GM06990 (cell line): ENCODE measurements at regions not wholly inside any gene's neighbourhood (a gene's known extent, or its start where the extent isn't known, plus 50 kb on each side); places are given as distances from the start of the nearest gene placed in this dataset.
"Not testable (repeated sequence)": the region's sequence is repeated elsewhere in the genome, so short reads cannot be mapped to it uniquely, and the experiment has no call there.

Experiments used
- DNase-seq: peaks from one replicate; pipeline ENCODE4 v3.0.0-alpha.2; 2011; ENCODE audit not compliant: insufficient read length; ENCODE audit errors: extremely low read depth
- H3K27me3 ChIP-seq: replicated peaks from 2 replicates; pipeline ENCODE4 v1.6.0; 2011; ENCODE audit warnings: low read length; ENCODE audit not compliant: control insufficient read depth, insufficient read depth
- H3K36me3 ChIP-seq: 2 replicates; pipeline ENCODE4 v1.5.1; 2011; ENCODE audit warnings: low read length; ENCODE audit not compliant: control insufficient read depth, insufficient read depth
- H3K4me3 ChIP-seq: replicated peaks from 2 replicates; pipeline ENCODE4 v1.5.1; 2011; ENCODE audit warnings: low read depth, mild to moderate bottlenecking, control low read depth, low read length
- CTCF ChIP-seq: IDR thresholded peaks from 2 replicates; pipeline ENCODE4 v1.5.1; 2011; ENCODE audit warnings: low read length, control low read depth, mild to moderate bottlenecking, inconsistent platforms; ENCODE audit not compliant: insufficient read depth, poor library complexity, severe bottlenecking

- no peak overlapping the region for H3K4me3 ChIP-seq
- H3K36me3 ChIP-seq, result no peaks in the 10 kb centered on the region
- TF ChIP-seq CTCF, result no peak
- H3K27me3 ChIP-seq, result no peaks in the 10 kb centered on the region
- DNase-seq, result no peak
These were observed 50.7 kb upstream of the VPREB1 start for GRCh38 chr22:22193923-22194322.

GRCh38 chr22:22193462-22193861, 51.1 kb upstream of the VPREB1 start:
- H3K4me3 ChIP-seq, H3K36me3 ChIP-seq, H3K27me3 ChIP-seq, DNase-seq: not testable (repeated sequence)

GRCh38 chr22:22193006-22193405, 51.6 kb upstream of the VPREB1 start:
- not testable (repeated sequence) for H3K4me3 ChIP-seq, H3K27me3 ChIP-seq, H3K36me3 ChIP-seq, DNase-seq

- H3K4me3 ChIP-seq, H3K36me3 ChIP-seq, H3K27me3 ChIP-seq, DNase-seq: not testable (repeated sequence)
These were observed 54.8 kb upstream of the VPREB1 start for GRCh38 chr22:22189796-22190195.

GRCh38 chr22:22187863-22188262, 56.7 kb upstream of the VPREB1 start:
- DNase-seq, H3K27me3 ChIP-seq, H3K4me3 ChIP-seq, H3K36me3 ChIP-seq: not testable (repeated sequence)

GRCh38 chr22:22187299-22187698, 57.3 kb upstream of the VPREB1 start:
- no peak for DNase-seq
- no peak for TF ChIP-seq CTCF
- Histone ChIP-seq H3K4me3 (no peak overlapping the region), H3K36me3 (no peaks in the 10 kb centered on the region), H3K27me3 (no peaks in the 10 kb centered on the region)

GRCh38 chr22:22185844-22186499, 58.6 kb upstream of the VPREB1 start:
- TF ChIP-seq CTCF, result no peak
- Histone ChIP-seq H3K36me3 (no peaks in the 10 kb centered on the region), H3K4me3 (no peak overlapping the region), H3K27me3 (no peaks in the 10 kb centered on the region)
- no peak for DNase-seq

- Histone ChIP-seq H3K4me3 (no peak overlapping the region), H3K27me3 (no peaks in the 10 kb centered on the region), H3K36me3 (no peaks in the 10 kb centered on the region)
- no peak for DNase-seq
- no peak for TF ChIP-seq CTCF
These were observed 59.4 kb upstream of the VPREB1 start for GRCh38 chr22:22185217-22185616.
